Kidney (tissue), 13 donors: ENCODE measurements at regions not wholly inside any gene's neighbourhood (a gene's known extent, or its start where the extent isn't known, plus 50 kb on each side); places are given as distances from the start of the nearest gene placed in this dataset.

ENCODE experiments used
- DNase-seq, 5 donors: peaks; one replicate each; pipeline ENCODE4 v3.0.0-alpha.2; 2013 to 2020
- FAIRE-seq: peaks from 2 replicates; lab custom pipeline; 2012; peaks lifted over from hg19 to GRCh38; lab: Jason Lieb, UNC
- H3K27ac ChIP-seq, 2 donors: one replicate each; pipeline ENCODE4 v1.7.0; 2013; ENCODE audit warnings: low read depth in 2 of 2, low read length in 2 of 2, inconsistent platforms in 1 of 2
- H3K27me3 ChIP-seq: one replicate; pipeline ENCODE4 v1.7.1; 2013; ENCODE audit warnings: low read length, inconsistent platforms; ENCODE audit not compliant: control insufficient read depth, insufficient read depth
- H3K36me3 ChIP-seq, 3 donors: one replicate each; pipeline versions ENCODE4 v1.7.0 to v1.7.1; 2013; ENCODE audit warnings: low read length in 3 of 3, control low read depth in 1 of 3, inconsistent platforms in 1 of 3; ENCODE audit not compliant: insufficient read depth in 3 of 3, control insufficient read depth in 2 of 3
- H3K4me1 ChIP-seq, 3 donors: one replicate each; pipeline versions ENCODE4 v1.7.0 to v1.7.1; 2013; ENCODE audit warnings: low read length in 3 of 3, inconsistent platforms in 1 of 3, low read depth in 1 of 3; ENCODE audit not compliant: control insufficient read depth in 2 of 3, insufficient read depth in 2 of 3
- H3K4me3 ChIP-seq, 3 donors: one replicate each; pipeline versions ENCODE4 v1.7.0 to v1.8.1; 2013; ENCODE audit warnings: low read length in 3 of 3, control low read depth in 1 of 3, inconsistent platforms in 1 of 3
- H3K9ac ChIP-seq, 3 donors: one replicate each; pipeline versions ENCODE4 v1.7.0 to v1.7.1; 2013; ENCODE audit warnings: low read length in 3 of 3, control low read depth in 1 of 3, inconsistent platforms in 1 of 3
- H3K9me3 ChIP-seq, 3 donors: one replicate each; pipeline versions ENCODE4 v1.7.0 to v1.7.1; 2013; ENCODE audit warnings: low read length in 3 of 3, control low read depth in 1 of 3, inconsistent platforms in 1 of 3; ENCODE audit not compliant: control insufficient read depth in 2 of 3, insufficient read depth in 1 of 3
- intact Hi-C: fragments of 100-400 bp; cut with DNase I; formaldehyde crosslinking; loops from one replicate; pipeline ENCODE4 v1.11.1; 2022
- TF ChIP-seq, protein P1 (sequence below): IDR thresholded peaks from 3 replicates; pipeline ENCODE4 v1.5.1; 2012; ENCODE audit warnings: mild to moderate bottlenecking, moderate library complexity, borderline replicate concordance; ENCODE audit not compliant: insufficient read depth; ENCODE audit errors: extremely low read depth
- donor health status: control.
- donor health status: control.
- donor health status: control.
- donor health status: control.
- donor health status: control.
- donor health status: DM: yes; HTN: yes; CAD: no.
- donor health status: Normal renal cell carcinoma (clear cell type).

DNA sequence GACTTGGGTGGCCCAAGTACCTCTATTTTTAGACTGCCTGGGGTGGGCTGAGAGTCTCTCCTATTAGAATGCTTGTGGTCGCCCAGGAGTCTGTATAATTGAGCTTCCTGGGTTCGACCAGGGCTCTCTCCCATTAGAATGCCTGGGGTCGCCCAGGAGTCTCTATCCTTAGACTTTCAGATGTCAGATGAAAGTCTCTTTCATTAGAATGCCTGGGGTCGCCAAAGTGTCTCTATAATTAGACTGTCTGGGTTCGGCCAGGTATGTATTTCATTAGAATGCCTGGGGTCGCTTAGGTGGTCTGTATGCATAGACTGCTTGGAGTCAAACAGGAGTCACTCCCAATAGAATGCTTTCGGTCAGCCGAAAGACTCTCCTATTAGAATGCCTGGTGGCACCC is 1471.7 kb downstream of the UQCRFS1 start:
- Histone ChIP-seq H3K27ac (no peak overlapping the region), H3K9me3 (no peaks in the 10 kb centered on the region), H3K4me3 (no peak overlapping the region), H3K27me3 (no peaks in the 10 kb centered on the region), H3K9ac (no peak overlapping the region), H3K36me3 (peaks cover 0 to 4% (median 2%) of the 10 kb centered on the region in 3 donors), H3K4me1 (no peaks in the 10 kb centered on the region)
- TF ChIP-seq, protein P1, sequence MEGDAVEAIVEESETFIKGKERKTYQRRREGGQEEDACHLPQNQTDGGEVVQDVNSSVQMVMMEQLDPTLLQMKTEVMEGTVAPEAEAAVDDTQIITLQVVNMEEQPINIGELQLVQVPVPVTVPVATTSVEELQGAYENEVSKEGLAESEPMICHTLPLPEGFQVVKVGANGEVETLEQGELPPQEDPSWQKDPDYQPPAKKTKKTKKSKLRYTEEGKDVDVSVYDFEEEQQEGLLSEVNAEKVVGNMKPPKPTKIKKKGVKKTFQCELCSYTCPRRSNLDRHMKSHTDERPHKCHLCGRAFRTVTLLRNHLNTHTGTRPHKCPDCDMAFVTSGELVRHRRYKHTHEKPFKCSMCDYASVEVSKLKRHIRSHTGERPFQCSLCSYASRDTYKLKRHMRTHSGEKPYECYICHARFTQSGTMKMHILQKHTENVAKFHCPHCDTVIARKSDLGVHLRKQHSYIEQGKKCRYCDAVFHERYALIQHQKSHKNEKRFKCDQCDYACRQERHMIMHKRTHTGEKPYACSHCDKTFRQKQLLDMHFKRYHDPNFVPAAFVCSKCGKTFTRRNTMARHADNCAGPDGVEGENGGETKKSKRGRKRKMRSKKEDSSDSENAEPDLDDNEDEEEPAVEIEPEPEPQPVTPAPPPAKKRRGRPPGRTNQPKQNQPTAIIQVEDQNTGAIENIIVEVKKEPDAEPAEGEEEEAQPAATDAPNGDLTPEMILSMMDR = no peak
- intact Hi-C loops = no loop called here
- DNase-seq (no peak), FAIRE-seq (no peak)

DNA sequence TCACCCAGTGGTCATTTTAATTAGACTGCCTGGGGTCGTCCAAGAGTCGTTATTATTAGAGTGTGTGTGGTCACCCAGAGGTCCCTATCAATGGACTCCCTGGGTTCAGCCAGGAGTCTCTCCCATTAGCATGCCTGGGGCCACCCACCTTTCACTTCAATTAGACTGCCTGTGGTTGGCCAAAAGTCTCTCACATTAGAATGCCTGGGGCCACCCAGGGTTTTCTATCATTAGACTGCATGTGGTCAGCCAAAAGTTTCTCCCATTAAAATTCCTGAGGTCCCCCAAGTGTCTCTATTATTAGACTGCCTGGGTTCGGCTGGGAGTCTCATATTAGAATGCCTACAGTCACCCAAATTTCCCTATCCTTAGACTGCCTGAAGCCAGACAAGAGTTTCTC is 1472.6 kb downstream of the UQCRFS1 start:
- Histone ChIP-seq H3K4me3 (no peak overlapping the region), H3K36me3 (peaks cover 0 to 4% (median 0%) of the 10 kb centered on the region in 3 donors), H3K9me3 (no peaks in the 10 kb centered on the region), H3K27ac (no peak overlapping the region), H3K4me1 (no peaks in the 10 kb centered on the region), H3K9ac (no peak overlapping the region), H3K27me3 (no peaks in the 10 kb centered on the region)
- FAIRE-seq = no peak
- TF ChIP-seq, protein P1 = no peak
- no peak for DNase-seq
- intact Hi-C loops = no loop called here

DNA sequence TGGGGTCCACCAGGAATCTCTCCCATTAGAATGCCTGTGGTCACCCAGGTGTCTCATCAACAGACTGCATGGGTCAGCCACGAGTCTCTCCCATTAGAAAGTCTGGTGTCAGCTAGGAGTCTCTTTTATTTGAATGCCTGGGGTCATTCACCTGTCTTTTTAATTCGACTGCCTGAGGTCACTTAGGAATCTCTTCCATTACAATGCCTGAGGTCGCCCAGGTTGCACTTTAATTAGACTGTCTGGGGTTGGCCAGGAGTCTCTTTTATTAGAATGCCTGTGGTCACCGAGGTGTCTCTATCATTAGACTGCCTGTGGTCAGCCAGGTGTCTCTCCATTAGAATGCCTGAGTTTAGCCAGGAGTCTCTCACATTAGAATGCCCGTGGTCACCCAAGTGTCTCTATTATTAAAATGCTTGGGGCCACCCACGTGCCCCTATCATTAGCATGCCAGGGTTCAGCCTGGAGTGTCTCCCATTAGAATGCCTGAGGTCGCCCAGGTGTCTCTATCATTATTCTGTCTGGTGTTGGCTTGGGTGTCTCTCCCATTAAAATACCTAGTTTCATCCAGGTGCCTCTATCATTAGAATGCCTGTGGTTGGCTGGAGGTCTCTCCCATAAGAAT is 1474.3 kb downstream of the UQCRFS1 start:
- FAIRE-seq (no peak), DNase-seq (no peak)
- TF ChIP-seq, protein P1 = no peak
- Histone ChIP-seq H3K9me3 (no peaks in the 10 kb centered on the region), H3K27ac (no peak overlapping the region), H3K36me3 (peaks cover 0 to 8% (median 0%) of the 10 kb centered on the region in 3 donors), H3K27me3 (no peaks in the 10 kb centered on the region), H3K4me1 (no peaks in the 10 kb centered on the region), H3K4me3 (no peak overlapping the region), H3K9ac (no peak overlapping the region)
- intact Hi-C loops = no loop called here

DNA sequence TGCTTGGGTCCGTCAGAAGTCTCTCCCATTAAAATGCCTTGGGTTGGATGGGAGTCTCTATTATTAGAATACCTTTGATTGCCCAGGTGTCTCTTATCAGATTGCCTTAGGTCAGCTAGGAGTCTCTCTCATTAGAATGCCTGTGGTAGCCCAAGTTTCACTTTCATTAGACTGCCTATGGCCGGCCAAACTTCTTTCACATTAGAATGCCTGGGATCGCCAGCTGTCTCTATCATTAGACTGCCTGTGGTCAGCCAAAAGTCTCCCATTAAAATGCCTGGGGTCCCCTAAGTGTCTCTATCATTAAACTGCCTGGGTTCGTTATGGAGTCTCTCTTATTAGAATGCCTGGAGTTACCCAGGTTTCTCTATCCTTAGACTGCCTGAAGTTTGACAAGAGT is 1476.7 kb downstream of the UQCRFS1 start:
- no peak overlapping the region for H3K4me3 ChIP-seq
- FAIRE-seq (no peak), DNase-seq (peak in 1 of 5 donors; percentile 0)
- TF ChIP-seq, protein P1 = no peak
- no peak overlapping the region for H3K9ac ChIP-seq
- H3K27ac ChIP-seq = no peak overlapping the region
- no peaks in the 10 kb centered on the region for H3K27me3 ChIP-seq
- no peaks in the 10 kb centered on the region for H3K9me3 ChIP-seq
- H3K4me1 ChIP-seq = no peaks in the 10 kb centered on the region
- H3K36me3 ChIP-seq = peaks cover 0 to 8% (median 0%) of the 10 kb centered on the region in 3 donors
- intact Hi-C loops = no loop called here
